ENCODE measurements at regions not wholly inside any gene's neighbourhood (a gene's known extent, or its start where the extent isn't known, plus 50 kb on each side); places are given as distances from the start of the nearest gene placed in this dataset.
"Not testable (repeated sequence)": the region's sequence is repeated elsewhere in the genome, so short reads cannot be mapped to it uniquely, and the experiment has no call there.

GRCh38 chrX:65451663-65452062, 82.9 kb downstream of the LAS1L start:
- no peaks in the 10 kb centered on the region for H3K9me3 ChIP-seq
- H3K27me3 ChIP-seq = no peaks in the 10 kb centered on the region

GRCh38 chrX:65420154-65420553, 114.4 kb downstream of the LAS1L start:
- no peaks in the 10 kb centered on the region for H3K27me3 ChIP-seq
- H3K4me1 ChIP-seq (ENCODE audit: control insufficient read depth in 1 of 2, insufficient read depth in 1 of 2, low read depth in 1 of 2, low read length in 1 of 2) = no peaks in the 10 kb centered on the region
- H3K36me3 ChIP-seq = no peaks in the 10 kb centered on the region
- H3K4me3 ChIP-seq (ENCODE audit: low read depth in 1 of 2, low read length in 1 of 2) = no peak overlapping the region
- H3K27ac ChIP-seq = no peak overlapping the region
- H3K9me3 ChIP-seq = no peaks in the 10 kb centered on the region
- no peak for TF ChIP-seq CTCF (IDR thresholded peaks at IDR 0.05)

More at GRCh38 chrX:65451663-65452062, 82.9 kb downstream of the LAS1L start:
- Histone ChIP-seq H3K27ac (no peak overlapping the region), H3K36me3 (no peaks in the 10 kb centered on the region), H3K4me1 (ENCODE audit: control insufficient read depth in 1 of 2, insufficient read depth in 1 of 2, low read depth in 1 of 2, low read length in 1 of 2) (no peaks in the 10 kb centered on the region), H3K4me3 (ENCODE audit: low read depth in 1 of 2, low read length in 1 of 2) (no peak overlapping the region)
- no peak for TF ChIP-seq CTCF (IDR thresholded peaks at IDR 0.05)

GRCh38 chrX:65407662-65408061, 126.9 kb downstream of the LAS1L start:
- H3K27ac ChIP-seq; H3K4me1 ChIP-seq (ENCODE audit: control insufficient read depth in 1 of 2, insufficient read depth in 1 of 2, low read depth in 1 of 2, low read length in 1 of 2); H3K4me3 ChIP-seq (ENCODE audit: low read depth in 1 of 2, low read length in 1 of 2); H3K36me3 ChIP-seq; H3K9me3 ChIP-seq: not testable (repeated sequence)
- peaks cover 59% of the 10 kb centered on the region for H3K27me3 ChIP-seq

GRCh38 chrX:65407157-65407626, 127.4 kb downstream of the LAS1L start:
- no peak overlapping the region for H3K4me3 ChIP-seq (ENCODE audit: low read depth in 1 of 2, low read length in 1 of 2)
- TF ChIP-seq CTCF (IDR thresholded peaks at IDR 0.05) = no peak

GRCh38 chrX:65406532-65406931, 128.1 kb downstream of the LAS1L start:
- Histone ChIP-seq H3K4me3 (ENCODE audit: low read depth in 1 of 2, low read length in 1 of 2) (no peak overlapping the region), H3K4me1 (ENCODE audit: control insufficient read depth in 1 of 2, insufficient read depth in 1 of 2, low read depth in 1 of 2, low read length in 1 of 2) (no peaks in the 10 kb centered on the region), H3K36me3 (no peaks in the 10 kb centered on the region), H3K27me3 (peaks cover 59% of the 10 kb centered on the region), H3K9me3 (no peaks in the 10 kb centered on the region), H3K27ac (no peak overlapping the region)
- no peak for TF ChIP-seq CTCF (IDR thresholded peaks at IDR 0.05)

More at GRCh38 chrX:65407157-65407626, 127.4 kb downstream of the LAS1L start:
- no peaks in the 10 kb centered on the region for H3K9me3 ChIP-seq
- H3K36me3 ChIP-seq = no peaks in the 10 kb centered on the region
- H3K4me1 ChIP-seq (ENCODE audit: control insufficient read depth in 1 of 2, insufficient read depth in 1 of 2, low read depth in 1 of 2, low read length in 1 of 2) = no peaks in the 10 kb centered on the region
- H3K27ac ChIP-seq = no peak overlapping the region
- H3K27me3 ChIP-seq = peaks cover 59% of the 10 kb centered on the region

GRCh38 chrX:65392284-65392683, 142.3 kb downstream of the LAS1L start:
- no peaks in the 10 kb centered on the region for H3K4me1 ChIP-seq (ENCODE audit: control insufficient read depth in 1 of 2, insufficient read depth in 1 of 2, low read depth in 1 of 2, low read length in 1 of 2)
- no peaks in the 10 kb centered on the region for H3K36me3 ChIP-seq
- no peaks in the 10 kb centered on the region for H3K9me3 ChIP-seq
- no peak overlapping the region for H3K27ac ChIP-seq
- H3K4me3 ChIP-seq (ENCODE audit: low read depth in 1 of 2, low read length in 1 of 2) = no peak overlapping the region
- no peak for TF ChIP-seq CTCF (IDR thresholded peaks at IDR 0.05)
- no peaks in the 10 kb centered on the region for H3K27me3 ChIP-seq

GRCh38 chrX:65389120-65389519, 145.5 kb downstream of the LAS1L start:
- not testable (repeated sequence) for H3K4me3 ChIP-seq (ENCODE audit: low read depth in 1 of 2, low read length in 1 of 2); H3K9me3 ChIP-seq; H3K27ac ChIP-seq; H3K36me3 ChIP-seq; H3K27me3 ChIP-seq; H3K4me1 ChIP-seq (ENCODE audit: control insufficient read depth in 1 of 2, insufficient read depth in 1 of 2, low read depth in 1 of 2, low read length in 1 of 2)
